ENCODE measurements at regions not wholly inside any gene's neighbourhood (a gene's known extent, or its start where the extent isn't known, plus 50 kb on each side); places are given as distances from the start of the nearest gene placed in this dataset.

- no peak for TF ChIP-seq CTCF (conservative IDR thresholded peaks at IDR 0.05 in 1 of 2, IDR thresholded peaks at IDR 0.05 in 1 of 2; ENCODE audit: extremely low read depth in 1 of 2, insufficient read depth in 1 of 2, low read depth in 1 of 2, low read length in 2 of 2)
- TF ChIP-seq EZH2 (IDR thresholded peaks at IDR 0.05; ENCODE audit: borderline replicate concordance, low read length) = no peak
Measured at GRCh38 chr6:91438570-91438969, 851.7 kb upstream of the MAP3K7 start.

All from mammary epithelial cell (primary cell).